CD4-positive, alpha-beta T cell treated with Interleukin-17A for 4 hours (primary cell): ENCODE measurements at regions not wholly inside any gene's neighbourhood (a gene's known extent, or its start where the extent isn't known, plus 50 kb on each side); places are given as distances from the start of the nearest gene placed in this dataset.

Source experiments
- DNase-seq: peaks from one replicate; pipeline ENCODE4 v3.0.0-alpha.2; 2020; ENCODE audit warnings: mixed read lengths

DNA sequence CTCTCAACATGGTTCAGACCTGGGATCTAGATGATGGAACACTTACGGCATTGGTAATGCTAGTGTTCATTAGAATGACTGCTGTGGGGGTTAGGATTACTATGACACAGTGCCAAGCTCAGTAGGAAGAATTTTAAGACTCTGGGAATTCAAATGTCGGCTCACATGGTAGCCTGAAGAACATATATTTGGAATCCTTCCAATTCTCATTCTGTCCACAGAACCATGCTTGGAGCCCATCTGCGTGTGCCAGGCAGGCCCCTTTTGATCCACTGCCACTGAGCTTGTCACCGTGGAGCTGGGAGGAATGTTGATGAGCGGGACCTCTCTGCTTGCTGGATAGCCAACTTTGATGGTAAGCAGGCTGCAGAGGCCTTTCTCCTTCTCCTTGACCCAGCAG lies 322.0 kb upstream of the SOX11 start:
- no peak for DNase-seq

DNA sequence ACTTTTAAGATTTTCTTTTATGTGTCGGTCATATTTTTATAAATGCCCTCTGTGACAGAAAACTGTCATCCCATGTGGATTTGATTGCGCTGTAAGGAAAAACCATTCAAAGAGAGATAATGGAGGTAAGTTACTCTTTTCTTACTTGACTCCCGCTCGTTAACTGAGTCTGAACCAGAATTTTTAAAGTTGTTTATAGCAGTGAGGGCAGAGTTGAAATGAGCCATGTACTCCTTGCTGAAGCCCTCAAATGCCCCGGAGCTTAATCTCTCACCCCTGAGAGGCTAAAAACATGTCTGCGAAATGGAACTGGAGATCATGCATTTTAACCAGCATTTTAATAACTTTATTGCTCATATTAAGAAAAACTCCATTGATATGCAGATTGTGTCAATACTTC lies 320.0 kb upstream of the SOX11 start:
- DNase-seq = no peak

DNA sequence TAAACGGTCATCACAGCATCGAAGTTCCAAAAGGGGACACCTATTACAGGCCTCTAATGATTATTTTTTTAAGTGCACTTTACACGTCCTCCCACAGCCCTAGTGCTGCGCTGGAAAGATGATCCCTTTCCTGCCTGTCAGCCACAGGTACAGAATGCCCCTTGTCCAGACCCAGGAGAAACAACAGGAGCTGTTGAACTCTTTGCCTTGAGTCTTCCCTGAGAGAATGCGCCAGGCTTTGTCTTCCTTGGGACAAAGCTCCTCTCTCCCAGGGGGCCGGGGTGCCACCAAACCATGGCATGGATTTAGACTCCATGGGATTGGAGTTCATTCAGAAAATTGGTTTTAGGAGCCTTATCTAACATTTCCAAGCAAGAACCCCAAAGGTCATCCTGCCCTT lies 319.0 kb upstream of the SOX11 start:
- no peak for DNase-seq

DNA sequence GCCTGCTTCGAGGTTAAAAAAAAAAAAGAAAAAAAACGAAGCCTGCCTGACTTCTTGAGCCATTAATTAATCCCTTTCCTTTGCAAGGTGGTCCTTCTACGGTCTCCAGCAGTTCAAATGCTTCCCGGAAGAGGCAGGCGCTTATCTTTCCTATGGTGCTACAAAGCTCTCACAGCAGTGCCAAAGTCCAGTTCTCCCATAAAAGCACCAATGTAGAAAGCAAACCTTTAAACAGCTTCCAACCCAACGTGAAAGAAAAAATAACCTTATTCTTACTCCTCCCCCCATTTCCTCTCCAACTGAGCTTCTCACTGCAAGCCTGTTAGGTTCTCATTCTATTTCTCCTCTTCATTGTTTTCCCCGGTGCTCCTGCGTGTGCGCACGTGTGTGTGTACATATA lies 317.4 kb upstream of the SOX11 start:
- DNase-seq = no peak

DNA sequence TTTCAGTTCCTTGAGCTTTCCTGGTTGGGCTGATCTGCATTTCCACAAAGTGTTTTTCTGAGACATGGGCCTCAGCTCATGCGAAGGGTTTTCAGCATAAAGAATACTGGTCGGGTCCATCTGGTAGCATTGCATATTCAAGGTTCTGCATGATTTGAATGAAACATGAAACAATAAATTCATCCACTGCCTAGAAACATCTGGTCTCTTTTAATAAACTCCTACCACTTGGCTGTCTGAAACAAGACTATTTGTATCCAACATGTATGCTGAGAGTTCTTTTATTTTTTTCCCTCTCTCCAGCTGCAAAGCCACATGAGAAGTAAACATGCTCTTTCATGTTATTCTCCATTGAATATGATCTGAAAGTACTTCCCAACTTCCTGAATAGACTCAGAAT lies 314.9 kb upstream of the SOX11 start:
- no peak for DNase-seq

DNA sequence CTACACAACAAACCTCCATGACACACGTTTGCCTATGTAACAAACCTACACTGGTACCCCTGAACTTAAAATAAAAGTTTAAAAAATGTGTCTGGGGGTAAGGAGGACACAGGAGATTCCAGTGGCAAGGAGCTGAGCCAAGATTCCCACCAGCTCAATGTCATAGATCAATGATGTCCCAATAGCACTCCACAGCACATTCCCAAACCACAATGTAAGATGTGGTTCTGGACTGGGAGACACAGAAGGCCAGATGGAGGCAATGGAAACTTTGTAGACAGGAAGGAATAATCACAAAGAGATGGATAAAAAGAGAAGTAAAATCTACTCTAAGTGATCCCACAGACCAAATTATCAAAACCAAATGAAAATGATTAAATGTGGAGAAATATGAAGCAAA lies 312.4 kb upstream of the SOX11 start:
- DNase-seq = no peak

DNA sequence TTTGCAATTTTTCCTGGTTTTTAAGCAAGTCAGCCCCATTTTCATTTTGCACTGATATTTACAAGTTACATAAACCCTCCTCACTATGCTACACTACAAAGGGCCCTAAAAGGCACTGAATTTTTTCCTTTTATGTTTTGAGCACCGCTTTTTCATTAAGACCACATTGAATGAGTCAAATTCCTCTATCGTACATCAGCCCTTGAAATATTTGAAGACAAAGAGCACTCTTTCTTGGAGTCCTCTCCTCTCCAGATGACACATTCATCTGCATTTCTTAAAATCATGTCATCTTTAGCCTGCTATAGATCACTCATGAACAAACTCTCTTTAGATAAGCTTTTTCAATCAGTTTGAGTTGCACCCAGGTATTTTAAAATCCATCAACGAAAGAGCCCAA lies 306.6 kb upstream of the SOX11 start:
- DNase-seq = no peak

DNA sequence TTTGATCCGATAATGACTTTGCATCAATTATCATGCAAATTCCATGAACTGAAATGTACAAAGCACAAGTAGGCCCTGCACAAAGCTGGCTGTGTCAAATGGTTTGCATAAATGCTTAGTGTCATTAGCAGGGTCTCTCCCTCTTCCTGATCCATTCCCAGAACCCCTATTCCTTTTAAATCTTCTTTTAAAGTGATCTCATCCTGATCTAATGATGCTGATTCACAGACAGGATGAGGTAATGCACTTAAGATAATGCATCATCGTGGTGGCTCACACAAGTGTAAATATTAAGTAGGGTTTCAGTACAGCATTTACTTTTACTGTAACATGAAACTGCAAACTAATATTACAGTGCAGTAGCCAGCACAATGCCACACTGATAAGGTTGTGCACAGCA lies 304.8 kb upstream of the SOX11 start:
- DNase-seq = no peak

DNA sequence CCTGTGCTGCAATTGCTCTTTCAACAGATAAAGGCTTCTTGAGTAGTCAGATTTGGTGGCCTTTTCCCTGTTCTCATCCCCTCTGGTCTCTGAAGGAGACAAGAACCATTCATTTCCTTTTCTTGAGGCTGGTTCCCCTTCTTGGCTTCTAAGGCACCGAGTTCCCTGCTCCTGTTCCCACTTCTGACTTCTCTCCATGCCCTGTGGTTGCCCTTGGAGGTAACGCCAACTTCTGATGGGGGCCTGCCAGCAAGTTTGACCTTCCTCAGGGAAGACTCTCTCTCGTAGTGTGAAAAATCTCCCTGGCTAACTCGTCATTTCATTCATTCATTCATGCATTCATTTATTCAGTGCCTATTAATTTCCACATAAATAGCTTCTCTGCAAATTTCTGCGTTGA lies 302.4 kb upstream of the SOX11 start:
- no peak for DNase-seq

DNA sequence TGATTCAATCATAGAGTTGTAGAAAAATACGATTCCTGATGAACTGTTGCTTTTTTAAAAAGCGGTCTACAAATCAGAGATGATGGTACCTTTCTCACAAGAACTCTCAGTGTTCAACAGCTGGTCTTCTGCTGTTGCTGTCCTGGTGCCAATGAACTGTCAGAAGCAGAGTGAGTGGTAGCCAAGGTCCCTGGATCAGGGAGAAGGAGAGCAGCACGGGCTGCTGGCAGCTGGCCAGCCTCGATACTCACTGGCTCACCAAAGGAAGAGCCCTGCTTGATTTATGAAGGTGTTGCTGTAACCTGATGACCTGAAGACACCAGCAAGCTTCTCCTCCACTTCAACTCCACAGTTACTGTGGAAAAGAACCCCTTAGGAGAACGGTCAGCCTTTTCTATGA lies 300.8 kb upstream of the SOX11 start:
- no peak for DNase-seq

DNA sequence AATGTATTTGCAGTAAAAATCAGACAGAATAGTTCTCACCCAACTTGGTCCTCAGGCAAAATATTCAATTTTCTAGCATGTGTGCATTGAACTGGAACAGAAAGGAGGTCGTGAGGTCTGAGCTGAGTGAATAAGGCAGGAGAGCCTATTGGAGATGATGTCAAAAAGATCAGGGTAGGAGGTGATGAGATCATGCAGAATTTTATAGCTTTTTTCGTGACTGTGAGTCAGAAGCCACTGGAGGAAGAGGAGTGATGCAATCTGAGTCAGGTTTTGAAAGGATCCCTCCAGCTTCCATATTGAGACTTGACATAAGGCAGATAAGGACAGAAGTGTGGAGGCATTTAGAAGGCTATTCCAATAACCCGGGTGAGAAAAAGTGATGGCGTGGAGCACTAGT lies 299.5 kb upstream of the SOX11 start:
- no peak for DNase-seq

DNA sequence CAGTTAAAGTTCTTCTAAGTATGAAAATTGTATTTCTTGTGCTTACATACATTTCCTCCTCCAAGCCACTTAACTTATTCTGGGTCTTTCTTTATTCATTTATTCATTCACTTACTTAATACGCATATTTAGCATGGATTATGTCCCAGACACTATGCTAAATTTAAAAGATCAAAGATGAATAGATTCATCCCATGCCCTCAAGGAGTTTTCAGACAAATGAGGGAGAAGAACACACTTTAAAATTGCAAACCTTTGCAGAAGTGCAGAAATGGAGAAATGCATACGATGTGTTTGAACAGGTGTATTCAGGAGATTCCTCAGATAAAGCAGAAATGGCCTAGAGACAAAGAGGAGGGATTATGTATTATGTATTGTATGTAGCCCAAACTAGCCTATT lies 298.7 kb upstream of the SOX11 start:
- DNase-seq = no peak

DNA sequence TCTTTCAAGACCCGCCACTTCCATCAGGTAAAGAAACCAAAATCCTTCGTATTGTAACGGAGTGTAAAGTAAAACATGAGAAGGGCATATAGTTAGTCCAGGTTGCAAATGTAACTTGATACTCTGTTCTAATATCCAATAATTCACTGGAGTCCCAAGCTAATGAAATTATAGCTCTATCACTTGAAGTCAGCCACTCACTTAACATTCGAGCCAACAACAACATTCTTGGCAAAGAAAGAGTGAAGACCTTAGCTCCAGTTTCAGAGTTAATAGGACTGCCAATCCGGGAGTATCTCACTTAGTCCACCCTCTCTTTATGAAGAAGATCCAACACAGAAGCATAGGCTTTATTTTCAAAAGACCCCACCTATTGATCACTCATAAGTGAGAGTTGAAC lies 298.0 kb upstream of the SOX11 start:
- no peak for DNase-seq

DNA sequence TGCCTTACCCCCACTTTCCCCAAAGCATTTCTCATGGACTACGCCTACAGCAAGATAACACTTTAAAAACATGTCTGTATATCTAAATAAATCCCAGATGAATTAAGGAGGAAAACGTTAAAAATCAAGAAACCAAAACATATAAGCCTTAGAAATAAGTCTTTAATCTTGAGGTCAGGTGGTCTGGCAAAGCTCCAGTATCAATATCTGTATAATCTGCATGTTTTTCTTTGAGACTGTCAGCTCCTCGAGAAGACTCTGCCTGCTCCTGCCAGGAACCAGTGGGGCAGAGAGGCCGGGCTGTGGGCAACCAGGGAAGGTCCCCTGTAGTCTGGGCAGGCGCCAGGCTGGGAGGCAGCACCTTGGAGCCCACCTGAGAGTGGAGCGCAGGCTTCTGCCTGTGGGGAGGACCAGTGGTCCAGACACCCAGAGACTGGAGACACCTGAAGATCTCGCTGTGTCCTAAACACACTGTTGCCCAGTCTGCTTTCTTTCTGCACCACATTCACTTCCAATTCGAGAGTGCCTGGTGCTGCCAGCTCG lies 291.0 kb upstream of the SOX11 start:
- DNase-seq = no peak

DNA sequence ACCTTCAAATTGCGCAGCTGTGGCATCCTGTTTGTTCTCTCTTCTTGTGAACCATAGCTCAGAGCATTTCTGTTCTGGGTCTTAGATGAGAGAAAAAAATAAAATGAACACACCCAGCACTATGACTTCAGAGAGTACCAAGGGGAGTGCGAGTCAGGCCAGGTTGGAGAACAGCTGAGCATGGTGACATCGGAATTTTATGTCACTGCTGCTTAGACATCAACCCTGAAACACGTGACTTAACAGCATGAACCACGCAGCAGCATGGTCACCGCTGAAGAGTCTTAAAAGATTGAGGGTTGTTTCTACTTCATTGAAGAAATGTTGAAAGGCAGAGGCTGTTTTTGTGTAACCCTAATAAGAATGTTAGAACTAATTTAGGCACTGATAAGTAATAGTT lies 288.8 kb upstream of the SOX11 start:
- no peak for DNase-seq

DNA sequence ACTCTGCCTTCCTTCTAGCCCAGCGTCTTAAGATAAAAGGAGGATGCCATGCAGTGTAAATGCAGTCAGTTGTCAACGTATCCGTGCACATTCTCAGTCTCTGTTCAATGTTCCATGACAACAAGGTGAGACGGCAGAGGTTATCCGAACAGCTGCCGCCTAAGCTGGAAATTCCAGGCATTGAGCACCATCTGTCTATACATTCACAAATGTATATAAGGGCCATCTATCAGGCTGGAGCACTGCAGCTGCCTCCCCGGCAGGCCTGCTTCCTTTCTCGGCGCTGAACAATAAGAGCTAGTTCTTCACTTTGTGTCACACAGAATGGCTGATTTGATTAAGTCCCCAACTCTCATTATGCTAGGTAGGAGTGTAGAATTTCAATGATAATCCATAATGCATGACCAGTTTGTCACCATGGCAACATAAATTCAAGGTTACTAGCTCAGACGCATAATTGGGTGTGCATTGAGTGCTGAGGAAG lies 282.2 kb upstream of the SOX11 start:
- no peak for DNase-seq

DNA sequence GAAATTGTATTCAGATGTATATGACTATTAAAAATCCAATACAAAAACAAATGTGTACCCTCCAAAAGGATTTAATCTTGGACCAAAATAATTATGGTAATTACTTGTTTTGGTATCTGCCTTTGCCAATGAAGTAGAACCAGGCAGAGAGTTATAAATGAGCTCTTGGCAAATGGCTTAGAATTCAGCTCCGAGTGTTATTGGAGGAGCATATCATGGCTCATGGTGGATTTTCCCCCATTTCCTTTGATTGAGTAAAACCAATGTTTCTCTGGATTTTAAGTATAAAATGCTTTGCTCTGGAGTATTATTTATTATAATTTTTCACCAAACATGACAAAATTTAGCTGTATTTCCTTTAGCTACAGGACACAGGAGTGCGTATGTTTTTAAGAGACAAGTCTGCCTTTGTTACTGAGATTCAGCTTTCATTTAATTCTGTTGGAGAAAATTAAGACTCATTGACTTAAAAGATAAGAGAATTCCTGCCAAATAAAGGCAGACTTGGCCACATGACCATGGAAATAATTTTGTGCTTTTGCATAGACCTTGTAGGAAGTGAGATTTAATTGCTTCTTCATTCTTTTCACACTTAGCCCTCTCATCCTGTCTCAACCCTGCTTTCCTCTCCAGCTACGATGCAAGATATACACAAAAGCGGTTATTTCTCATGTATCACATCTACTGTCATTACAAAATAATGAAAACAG lies 281.0 kb upstream of the SOX11 start:
- DNase-seq = no peak

DNA sequence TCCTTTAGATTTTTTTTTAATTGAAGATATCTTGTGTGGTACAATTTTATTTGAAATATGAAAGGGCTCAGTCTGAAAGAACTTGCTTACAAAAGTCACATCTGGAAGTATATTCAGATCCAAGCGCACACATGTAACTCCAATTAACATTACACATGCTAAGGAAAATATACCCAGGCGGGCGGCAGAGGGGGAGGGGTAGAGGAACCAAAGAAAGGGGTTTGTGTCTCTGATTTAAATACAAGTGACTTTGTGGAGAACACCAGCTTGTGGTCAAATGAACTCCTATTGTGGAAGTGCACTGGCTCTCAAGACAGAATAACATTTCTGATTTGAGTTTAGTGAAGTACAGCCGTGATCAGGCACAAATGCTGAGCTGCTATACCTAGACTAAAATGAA lies 280.2 kb upstream of the SOX11 start:
- DNase-seq = no peak

DNA sequence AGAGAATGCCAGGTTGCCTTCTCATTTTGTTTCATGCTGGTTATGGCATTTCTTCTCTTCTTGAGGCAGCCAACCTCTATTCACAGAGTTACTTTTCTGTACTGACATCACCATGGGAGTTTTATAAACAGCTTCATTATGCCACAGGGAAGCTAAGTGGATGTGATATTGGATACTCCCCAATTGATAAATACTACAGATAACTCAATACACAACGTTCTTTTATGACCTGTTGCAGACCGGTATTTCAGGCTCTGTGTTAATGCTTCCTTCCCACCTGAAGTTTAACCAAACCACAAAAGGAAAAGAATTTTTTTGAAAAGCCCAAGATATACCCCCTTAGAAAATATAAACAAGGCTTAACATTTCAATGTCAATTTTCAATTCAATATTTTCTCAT lies 258.3 kb upstream of the SOX11 start:
- DNase-seq = no peak

DNA sequence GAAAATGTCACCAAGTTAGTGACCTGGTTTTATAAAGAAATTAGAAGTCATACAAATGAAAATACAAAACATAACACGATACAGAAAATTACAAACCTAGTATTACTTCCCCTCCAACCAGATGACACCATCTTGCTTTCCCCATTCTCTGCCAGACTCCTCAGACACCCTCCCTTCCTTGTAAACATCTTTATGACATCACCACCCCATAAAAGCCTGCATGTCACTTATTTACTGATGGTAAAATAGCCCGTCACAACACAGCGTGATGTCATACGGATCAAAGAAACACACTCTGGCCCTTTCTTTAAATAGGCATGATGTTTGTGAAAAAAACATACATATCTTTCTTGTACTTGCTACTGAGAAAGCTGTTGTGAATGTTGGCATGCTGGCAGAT lies 254.8 kb upstream of the SOX11 start:
- no peak for DNase-seq

DNA sequence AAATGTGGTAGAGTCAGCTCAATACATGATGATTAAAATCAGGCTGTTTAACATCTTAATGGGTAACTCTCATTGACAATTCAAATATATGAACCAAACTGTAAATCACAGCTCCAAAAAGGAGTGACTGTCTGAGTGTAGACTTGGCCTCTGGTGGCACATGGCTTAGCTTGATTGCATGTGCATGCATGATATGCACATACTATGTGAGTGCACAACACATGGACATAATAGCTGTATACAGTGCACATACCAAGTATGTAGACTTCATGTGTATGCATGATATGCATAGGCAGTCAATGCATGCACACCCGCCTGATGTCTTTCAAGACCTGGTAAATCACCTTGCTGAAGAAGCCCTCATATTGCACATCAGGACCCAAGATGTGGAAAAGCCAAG lies 252.0 kb upstream of the SOX11 start:
- DNase-seq = no peak

DNA sequence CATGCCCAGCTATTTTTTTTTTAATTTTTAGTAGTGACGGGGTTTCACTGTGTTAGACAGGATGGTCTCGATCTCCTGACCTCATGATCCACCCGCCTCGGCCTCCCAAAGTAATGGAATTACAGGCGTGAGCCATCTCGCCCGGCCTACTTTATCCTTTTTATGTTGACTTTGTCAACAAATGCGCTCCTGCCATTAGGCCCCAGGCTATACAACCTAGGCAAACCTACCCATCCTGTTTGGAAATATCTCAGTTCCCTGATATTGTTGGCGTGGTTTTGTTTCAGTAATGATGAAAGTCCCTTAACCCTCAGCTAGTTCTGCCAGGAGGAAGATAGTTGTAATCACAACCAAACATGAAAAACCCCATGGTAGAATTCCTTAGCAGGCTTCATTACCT lies 249.4 kb upstream of the SOX11 start:
- no peak for DNase-seq

DNA sequence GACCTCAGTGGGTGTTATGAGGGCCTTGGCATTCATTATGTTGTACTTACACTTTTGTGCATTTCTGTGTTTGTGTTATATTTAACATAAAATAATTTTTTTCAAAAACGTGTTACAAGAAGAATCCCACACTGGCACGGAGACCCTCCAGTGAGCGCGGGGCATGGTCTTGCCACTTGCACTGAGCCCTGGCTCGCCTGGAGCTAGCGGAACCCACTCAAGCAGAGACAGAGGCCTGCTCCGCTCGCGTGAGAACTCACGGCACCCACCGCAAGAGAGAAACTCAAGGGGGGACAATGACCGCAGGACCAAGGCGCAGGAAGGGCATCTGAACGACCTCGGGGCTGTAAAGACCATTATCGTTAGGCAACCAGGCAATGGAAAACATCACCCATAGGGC lies 248.0 kb upstream of the SOX11 start:
- no peak for DNase-seq

DNA sequence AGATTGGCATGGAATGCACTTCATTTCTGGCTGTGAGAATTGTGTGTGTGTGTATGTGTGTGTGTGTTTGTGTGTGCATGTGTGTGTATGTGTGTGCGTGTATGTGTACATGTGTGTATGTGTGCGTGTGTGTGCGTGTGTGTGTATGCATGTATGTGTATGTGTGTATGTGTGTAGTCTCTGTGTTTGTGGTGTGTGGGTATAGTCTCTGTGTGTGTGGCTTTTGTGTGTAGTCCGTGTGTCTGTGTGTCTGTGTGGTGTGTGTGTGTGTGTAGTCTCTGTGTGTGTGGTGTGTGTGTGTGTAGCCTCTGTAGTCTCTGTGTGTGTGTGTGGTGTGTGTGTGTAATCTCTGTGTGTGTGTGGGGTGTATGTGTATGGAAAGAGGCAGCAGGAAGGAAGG lies 247.3 kb upstream of the SOX11 start:
- DNase-seq = no peak

DNA sequence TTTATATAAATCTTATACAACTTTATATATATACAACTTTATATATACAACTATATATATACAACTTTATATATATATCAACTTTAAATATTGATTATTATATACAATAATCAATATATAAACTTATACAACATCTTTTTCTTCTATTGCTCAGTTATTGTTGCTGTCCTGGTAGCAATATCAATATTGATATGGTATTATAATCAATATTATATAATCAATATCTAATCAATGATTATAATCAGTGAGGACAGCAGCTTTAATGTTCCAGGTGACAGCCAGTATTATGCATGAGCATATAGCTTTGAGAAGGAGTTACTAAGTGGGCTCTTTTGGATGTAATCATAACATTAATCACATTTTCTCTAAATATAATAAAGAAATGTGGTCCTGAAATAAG lies 242.3 kb upstream of the SOX11 start:
- no peak for DNase-seq
